GM21576 (cell line): ENCODE measurements at regions not wholly inside any gene's neighbourhood (a gene's known extent, or its start where the extent isn't known, plus 50 kb on each side); places are given as distances from the start of the nearest gene placed in this dataset.

Experiments used
- ATAC-seq: cut with Tn5 transposase; IDR thresholded peaks from one replicate; pipeline ENCODE4 v1.9.1; 2021; ENCODE audit warnings: mild to moderate bottlenecking, moderate library complexity; ENCODE audit not compliant: unreplicated experiment

GRCh38 chr12:68499616-68500015 is 111.1 kb upstream of the RAP1B start:
- ATAC-seq: no peak

- no peak for ATAC-seq
Observed at GRCh38 chr12:68501226-68501625, 109.5 kb upstream of the RAP1B start.

- no peak for ATAC-seq
Observed at GRCh38 chr12:68505970-68506369, 104.7 kb upstream of the RAP1B start.

- ATAC-seq: no peak
Observed at GRCh38 chr12:68506619-68507018, 104.1 kb upstream of the RAP1B start.

GRCh38 chr12:68507657-68508056 is 103.0 kb upstream of the RAP1B start:
- no peak for ATAC-seq

GRCh38 chr12:68508576-68508975 is 102.1 kb upstream of the RAP1B start:
- ATAC-seq: no peak

- ATAC-seq: no peak
Observed at GRCh38 chr12:68509242-68509641, 101.5 kb upstream of the RAP1B start.

- no peak for ATAC-seq
Observed at GRCh38 chr12:68510397-68510796, 100.3 kb upstream of the RAP1B start.

GRCh38 chr12:68514807-68515411 is 95.8 kb upstream of the RAP1B start:
- no peak for ATAC-seq

- ATAC-seq: no peak
Observed at GRCh38 chr12:68515793-68516192, 94.9 kb upstream of the RAP1B start.

GRCh38 chr12:68521321-68521839 is 89.3 kb upstream of the RAP1B start:
- ATAC-seq: no peak

GRCh38 chr12:68521848-68522502 is 88.7 kb upstream of the RAP1B start:
- ATAC-seq: no peak

- no peak for ATAC-seq
Observed at GRCh38 chr12:68529466-68529865, 81.2 kb upstream of the RAP1B start.

GRCh38 chr12:68529869-68530268 is 80.8 kb upstream of the RAP1B start:
- ATAC-seq: no peak

GRCh38 chr12:68530299-68530698 is 80.4 kb upstream of the RAP1B start:
- ATAC-seq: no peak

GRCh38 chr12:68530965-68531364 is 79.7 kb upstream of the RAP1B start:
- ATAC-seq: no peak

GRCh38 chr12:68532204-68532886 is 78.4 kb upstream of the RAP1B start:
- no peak for ATAC-seq

GRCh38 chr12:68532887-68533248 is 77.8 kb upstream of the RAP1B start:
- no peak for ATAC-seq

GRCh38 chr12:68534108-68534507 is 76.6 kb upstream of the RAP1B start:
- ATAC-seq: no peak

- no peak for ATAC-seq
Observed at GRCh38 chr12:68536885-68537485, 73.7 kb upstream of the RAP1B start.

GRCh38 chr12:68537571-68537970 is 73.1 kb upstream of the RAP1B start:
- no peak for ATAC-seq
